Testis (tissue), 2 donors: ENCODE measurements at regions not wholly inside any gene's neighbourhood (a gene's known extent, or its start where the extent isn't known, plus 50 kb on each side); places are given as distances from the start of the nearest gene placed in this dataset.

ENCODE experiments used
- DNase-seq: peaks from one replicate; pipeline ENCODE4 v3.0.0-alpha.2; 2019
- H3K27ac ChIP-seq, 2 donors: fragments of 200-600 bp; sonication (generic); one replicate each; pipeline ENCODE4 v1.5.1; 2019
- H3K27me3 ChIP-seq: fragments of 200-600 bp; sonication (generic); one replicate; pipeline ENCODE4 v1.5.1; 2019
- H3K36me3 ChIP-seq: fragments of 200-600 bp; sonication (generic); one replicate; pipeline ENCODE4 v1.5.1; 2017; ENCODE audit warnings: low read depth; ENCODE audit errors: missing control alignments
- H3K4me1 ChIP-seq: fragments of 200-600 bp; sonication (generic); one replicate; pipeline ENCODE4 v1.5.1; 2019
- H3K4me3 ChIP-seq, 2 donors: fragments of 200-600 bp; sonication (generic); one replicate each; pipeline ENCODE4 v1.5.1; 2017 to 2019
- H3K9me3 ChIP-seq: fragments of 200-600 bp; sonication (generic); one replicate; pipeline ENCODE4 v1.5.1; 2017
- CTCF ChIP-seq, 3 experiments: fragments of 450-650 bp in 2 of 3; fragments of 200-600 bp in 1 of 3; sonication (generic) in 1 of 3; IDR thresholded peaks; one replicate each; pipeline ENCODE4 v1.5.1; 2016 to 2019; ENCODE audit warnings: antibody characterized with exemption in 3 of 3, mild to moderate bottlenecking in 2 of 3, moderate library complexity in 1 of 3
- POLR2A ChIP-seq: fragments of 450-650 bp; IDR thresholded peaks from one replicate; pipeline ENCODE4 v1.6.1; 2017; ENCODE audit warnings: antibody characterized with exemption, mild to moderate bottlenecking, moderate library complexity
- WGBS, 2 donors: methylation state at CpG; one replicate each; pipeline ENCODE4 v1.1.5; 2018; 5-methylcytosine and 5-hydroxymethylcytosine counted together
- intact Hi-C: fragments of 100-400 bp; cut with DNase I; formaldehyde crosslinking; loops from one replicate; pipeline ENCODE4 v1.15.1; 2023; ENCODE audit warnings: low total_unique reads

DNA sequence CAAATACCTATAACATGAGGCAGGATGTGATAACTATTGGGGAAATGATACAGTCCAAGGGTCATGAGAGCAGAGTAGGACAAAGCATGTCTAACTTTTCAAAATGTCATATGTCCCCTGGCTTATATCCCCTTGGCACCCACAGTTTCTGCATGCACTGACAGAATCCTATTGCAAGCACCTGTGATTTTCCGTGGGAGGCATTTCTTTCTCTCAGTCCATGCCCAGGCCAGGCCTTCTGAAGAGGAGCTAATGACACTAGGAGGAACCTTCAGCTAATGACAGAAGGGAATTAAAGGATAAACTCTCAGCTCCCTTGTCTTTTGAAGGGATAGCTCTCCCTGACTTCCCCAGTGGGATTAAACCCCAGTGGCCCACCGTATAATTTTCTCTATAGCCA, 249.2 kb downstream of the TTC6 start:
- H3K27me3 ChIP-seq: no peaks in the 10 kb centered on the region

GRCh38 chr14:37848985-37849621, 253.7 kb downstream of the TTC6 start:
- TF ChIP-seq CTCF (IDR thresholded peaks at IDR 0.05): no peak
- no peak overlapping the region for H3K4me3 ChIP-seq
- intact Hi-C loops: no loop called here
- WGBS, 2 donors: 82 to 86% methylated on average over 2 of the region's 2 CpGs
- H3K9me3 ChIP-seq: no peaks in the 10 kb centered on the region
- no peaks in the 10 kb centered on the region for H3K4me1 ChIP-seq
- H3K27me3 ChIP-seq: no peaks in the 10 kb centered on the region
- DNase-seq: no peak
- H3K27ac ChIP-seq: no peak overlapping the region
- H3K36me3 ChIP-seq: no peaks in the 10 kb centered on the region

More for the DNA sequence above, 249.2 kb downstream of the TTC6 start:
- no peak for DNase-seq
- no peak overlapping the region for H3K4me3 ChIP-seq
- intact Hi-C loops: no loop called here
- H3K4me1 ChIP-seq: no peaks in the 10 kb centered on the region
- WGBS, 2 donors: 85 to 86% methylated on average over 2 of the region's 2 CpGs
- no peaks in the 10 kb centered on the region for H3K9me3 ChIP-seq
- no peak for TF ChIP-seq CTCF (IDR thresholded peaks at IDR 0.05)
- TF ChIP-seq POLR2A: no peak
- H3K36me3 ChIP-seq: no peaks in the 10 kb centered on the region
- H3K27ac ChIP-seq: no peak overlapping the region

DNA sequence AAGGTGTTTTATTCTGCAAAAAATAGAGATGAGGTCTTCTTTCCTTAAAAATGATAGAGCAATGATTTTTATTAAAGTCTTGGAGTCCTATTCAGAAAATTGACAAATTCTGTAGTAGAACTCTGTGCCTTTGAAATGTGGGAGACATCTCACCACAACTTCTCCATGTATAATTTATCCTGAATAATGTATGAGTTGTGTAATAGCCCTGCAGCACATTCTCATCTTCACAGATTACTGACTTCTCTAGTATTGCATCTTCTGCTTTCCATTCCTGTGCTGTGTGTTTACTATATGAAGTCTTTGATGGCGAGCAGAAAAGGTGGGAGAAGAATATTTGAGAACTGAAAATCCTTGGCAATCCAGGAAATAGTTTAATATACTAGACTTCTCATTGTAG, 255.6 kb downstream of the TTC6 start:
- no peak overlapping the region for H3K27ac ChIP-seq
- DNase-seq: no peak
- H3K9me3 ChIP-seq: no peaks in the 10 kb centered on the region
- intact Hi-C loops: no loop called here
- no peaks in the 10 kb centered on the region for H3K4me1 ChIP-seq
- WGBS, 2 donors: 82 to 85% methylated on average over 1 of the region's 1 CpG
- H3K36me3 ChIP-seq: no peaks in the 10 kb centered on the region
- no peak for TF ChIP-seq POLR2A
- TF ChIP-seq CTCF (IDR thresholded peaks at IDR 0.05): no peak
- H3K4me3 ChIP-seq: no peak overlapping the region
- H3K27me3 ChIP-seq: no peaks in the 10 kb centered on the region

- TF ChIP-seq CTCF (IDR thresholded peaks at IDR 0.05) (no peak), POLR2A (no peak)
- Histone ChIP-seq H3K4me3 (no peak overlapping the region), H3K27me3 (no peaks in the 10 kb centered on the region), H3K27ac (no peak overlapping the region), H3K9me3 (no peaks in the 10 kb centered on the region), H3K4me1 (no peaks in the 10 kb centered on the region), H3K36me3 (no peaks in the 10 kb centered on the region)
- intact Hi-C loops: no loop called here
- WGBS, 2 donors: 66 to 71% methylated on average over 1 of the region's 1 CpG
- DNase-seq: no peak
Measured at GRCh38 chr14:37855871-37856270, 260.4 kb downstream of the TTC6 start.

- no peaks in the 10 kb centered on the region for H3K4me1 ChIP-seq
- no peaks in the 10 kb centered on the region for H3K27me3 ChIP-seq
- WGBS, 2 donors: 84 to 97% methylated on average over 2 of the region's 2 CpGs
- H3K27ac ChIP-seq: no peak overlapping the region
- H3K4me3 ChIP-seq: no peak overlapping the region
- H3K9me3 ChIP-seq: no peaks in the 10 kb centered on the region
- no peak for TF ChIP-seq CTCF (IDR thresholded peaks at IDR 0.05)
- no peak for TF ChIP-seq POLR2A
- intact Hi-C loops: no loop called here
- no peaks in the 10 kb centered on the region for H3K36me3 ChIP-seq
- DNase-seq: no peak
Measured at GRCh38 chr14:37857774-37858266, 262.4 kb downstream of the TTC6 start.
